Keratinocyte (primary cell): ENCODE measurements at regions not wholly inside any gene's neighbourhood (a gene's known extent, or its start where the extent isn't known, plus 50 kb on each side); places are given as distances from the start of the nearest gene placed in this dataset.

ENCODE experiments used
- DNase-seq: peaks from one replicate; pipeline ENCODE4 v3.0.0-alpha.2; 2011; ENCODE audit warnings: low read depth, missing footprints, low spot score
- FAIRE-seq: peaks from 2 replicates; lab custom pipeline; 2011; peaks lifted over from hg19 to GRCh38; lab: Jason Lieb, UNC
- H2AFZ ChIP-seq: 2 replicates; pipeline ENCODE4 v1.6.0; 2012; ENCODE audit warnings: low read length, control low read depth, inconsistent platforms; ENCODE audit not compliant: control insufficient read depth
- H3K27ac ChIP-seq: 2 replicates; pipeline ENCODE4 v1.5.1; 2011; ENCODE audit warnings: low read length; ENCODE audit not compliant: control insufficient read depth, insufficient read depth
- H3K27me3 ChIP-seq: 3 replicates; pipeline ENCODE4 v1.6.0; 2011; ENCODE audit warnings: low read length; ENCODE audit not compliant: control insufficient read depth, insufficient read depth; ENCODE audit errors: extremely low read depth
- H3K36me3 ChIP-seq, 2 experiments: 2 replicates in 1 of 2; 3 replicates in 1 of 2; pipeline ENCODE4 v1.5.1; 2011; ENCODE audit warnings: low read length in 2 of 2, mild to moderate bottlenecking in 1 of 2; ENCODE audit not compliant: control insufficient read depth in 2 of 2, insufficient read depth in 2 of 2; ENCODE audit errors: extremely low read depth in 1 of 2
- H3K4me1 ChIP-seq: 3 replicates; pipeline ENCODE4 v1.5.1; 2011; ENCODE audit warnings: low read length; ENCODE audit not compliant: control insufficient read depth, insufficient read depth; ENCODE audit errors: extremely low read depth
- H3K4me2 ChIP-seq: 3 replicates; pipeline ENCODE4 v1.6.0; 2011; ENCODE audit warnings: low read depth, low read length; ENCODE audit not compliant: control insufficient read depth, insufficient read depth; ENCODE audit errors: extremely low read depth
- H3K4me3 ChIP-seq, 3 experiments: fragments of 200-600 bp in 1 of 3; sonication (generic) in 1 of 3; 2 replicates in 2 of 3; 3 replicates in 1 of 3; pipeline ENCODE4 v1.5.1; 2011 to 2016; ENCODE audit warnings: low read length in 3 of 3, mild to moderate bottlenecking in 3 of 3, control low read depth in 2 of 3, inconsistent platforms in 1 of 3, low read depth in 1 of 3, mixed read lengths in 1 of 3, mixed run types in 1 of 3, moderate library complexity in 1 of 3; ENCODE audit not compliant: control insufficient read depth in 2 of 3, insufficient read depth in 2 of 3; ENCODE audit errors: extremely low read depth in 1 of 3
- H3K79me2 ChIP-seq: 2 replicates; pipeline ENCODE4 v1.6.0; 2012; ENCODE audit warnings: low read length; ENCODE audit not compliant: control insufficient read depth, insufficient read depth
- H3K9ac ChIP-seq: 3 replicates; pipeline ENCODE4 v1.6.0; 2011; ENCODE audit warnings: low read length; ENCODE audit not compliant: control insufficient read depth, insufficient read depth; ENCODE audit errors: extremely low read depth
- H3K9me1 ChIP-seq: 3 replicates; pipeline ENCODE4 v1.6.0; 2011; ENCODE audit warnings: low read length; ENCODE audit not compliant: control insufficient read depth, insufficient read depth; ENCODE audit errors: extremely low read depth
- H3K9me3 ChIP-seq: 2 replicates; pipeline ENCODE4 v1.5.1; 2012; ENCODE audit warnings: low read depth, low read length; ENCODE audit not compliant: control insufficient read depth
- H4K20me1 ChIP-seq: 3 replicates; pipeline ENCODE4 v1.6.0; 2011; ENCODE audit warnings: low read length; ENCODE audit not compliant: control insufficient read depth, insufficient read depth; ENCODE audit errors: extremely low read depth
- CTCF ChIP-seq, 3 experiments: IDR thresholded peaks in 1 of 3; conservative IDR thresholded peaks in 1 of 3; optimal IDR thresholded peaks in 1 of 3; 2 replicates in 2 of 3; 3 replicates in 1 of 3; pipeline versions ENCODE3 to v1.5.1; 2011; ENCODE audit warnings: low read length in 3 of 3, mild to moderate bottlenecking in 3 of 3, moderate library complexity in 2 of 3, control low read depth in 1 of 3, inconsistent platforms in 1 of 3; ENCODE audit not compliant: insufficient read depth in 2 of 3; ENCODE audit errors: extremely low read depth in 1 of 3
- EZH2 ChIP-seq: IDR thresholded peaks from one replicate; pipeline ENCODE4 v1.6.1; 2012; ENCODE audit warnings: inconsistent platforms, mild to moderate bottlenecking, low read length, moderate library complexity
- dilution Hi-C: fragments of 300-500 bp; cut with MboI; formaldehyde crosslinking; loops from one replicate; pipeline ENCODE4 v1.7.0; 2020; ENCODE audit warnings: low sequenced_read_pairs; ENCODE audit not compliant: extremely low pct_ligation_motif_present

DNA sequence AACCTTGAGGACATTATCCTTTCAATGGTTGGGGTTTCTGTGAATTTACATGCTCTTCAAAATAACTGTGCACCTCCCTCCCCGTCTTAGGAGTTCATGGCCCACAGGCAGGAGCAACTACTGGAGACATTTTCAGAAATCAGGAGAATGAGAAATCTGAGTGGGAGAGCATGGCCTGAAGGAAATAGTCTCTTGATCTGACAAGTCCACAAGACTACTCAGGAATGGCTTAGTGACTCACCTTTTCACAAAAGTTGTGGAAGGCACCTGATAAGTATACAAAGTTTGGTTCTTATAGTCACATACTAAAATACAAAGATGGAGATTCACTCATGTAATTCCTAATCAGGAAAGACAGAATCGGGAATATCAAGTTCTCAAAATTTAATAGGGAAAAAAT lies 83.6 kb upstream of the NCKAP5 start:
- H3K27ac ChIP-seq: no peak overlapping the region
- no peak overlapping the region for H3K9ac ChIP-seq
- H4K20me1 ChIP-seq: no peaks in the 10 kb centered on the region
- H2AFZ ChIP-seq: no peak overlapping the region
- H3K36me3 ChIP-seq: no peaks in the 10 kb centered on the region
- no peak overlapping the region for H3K4me2 ChIP-seq
- DNase-seq: no peak
- H3K79me2 ChIP-seq: no peaks in the 10 kb centered on the region
- H3K9me1 ChIP-seq: no peaks in the 10 kb centered on the region
- no peaks in the 10 kb centered on the region for H3K9me3 ChIP-seq
- no peak for TF ChIP-seq EZH2
- TF ChIP-seq CTCF (optimal IDR thresholded peaks at IDR 0.05 in 1 of 3, IDR thresholded peaks at IDR 0.05 in 1 of 3, conservative IDR thresholded peaks at IDR 0.05 in 1 of 3; ENCODE audit: extremely low read depth in 1 of 3, insufficient read depth in 2 of 3, low read length in 3 of 3): no peak
- no peaks in the 10 kb centered on the region for H3K27me3 ChIP-seq
- dilution Hi-C loops: no loop called here
- peak; percentile 89 for FAIRE-seq
- peaks cover 8% of the 10 kb centered on the region for H3K4me1 ChIP-seq
- H3K4me3 ChIP-seq: no peak overlapping the region

GRCh38 chr2:133652398-133652797 lies 84.1 kb upstream of the NCKAP5 start:
- H3K79me2 ChIP-seq: no peaks in the 10 kb centered on the region
- no peaks in the 10 kb centered on the region for H3K9me3 ChIP-seq
- no peaks in the 10 kb centered on the region for H3K36me3 ChIP-seq
- H3K9ac ChIP-seq: no peak overlapping the region
- TF ChIP-seq CTCF (optimal IDR thresholded peaks at IDR 0.05 in 1 of 3, IDR thresholded peaks at IDR 0.05 in 1 of 3, conservative IDR thresholded peaks at IDR 0.05 in 1 of 3; ENCODE audit: extremely low read depth in 1 of 3, insufficient read depth in 2 of 3, low read length in 3 of 3) (no peak), EZH2 (no peak)
- H3K27me3 ChIP-seq: no peaks in the 10 kb centered on the region
- H3K4me2 ChIP-seq: no peak overlapping the region
- H3K9me1 ChIP-seq: no peaks in the 10 kb centered on the region
- FAIRE-seq: peak; percentile 67
- DNase-seq: no peak
- no peaks in the 10 kb centered on the region for H4K20me1 ChIP-seq
- no peak overlapping the region for H3K4me3 ChIP-seq
- peaks cover 8% of the 10 kb centered on the region for H3K4me1 ChIP-seq
- no peak overlapping the region for H3K27ac ChIP-seq
- no peak overlapping the region for H2AFZ ChIP-seq
- dilution Hi-C loops: no loop called here
